GM12891 (cell line): ENCODE measurements at regions not wholly inside any gene's neighbourhood (a gene's known extent, or its start where the extent isn't known, plus 50 kb on each side); places are given as distances from the start of the nearest gene placed in this dataset.

Experiments used
- DNase-seq: peaks from one replicate; pipeline ENCODE4 v3.0.0; 2011; ENCODE audit warnings: low spot score; ENCODE audit not compliant: insufficient read length
- FAIRE-seq: peaks from 2 replicates; lab custom pipeline; 2011; peaks lifted over from hg19 to GRCh38; lab: Jason Lieb, UNC
- PAX5 ChIP-seq: IDR thresholded peaks from 2 replicates; pipeline ENCODE4 v1.6.1; 2011; ENCODE audit warnings: low read length, moderate library complexity, mild to moderate bottlenecking; ENCODE audit not compliant: insufficient read depth, severe bottlenecking
- POLR2A ChIP-seq: IDR thresholded peaks from 2 replicates; pipeline ENCODE4 v1.6.1; 2011; ENCODE audit warnings: low read depth, low read length, control low read depth
- POLR2AphosphoS5 ChIP-seq: IDR thresholded peaks from 2 replicates; pipeline ENCODE4 v1.6.1; 2011; ENCODE audit warnings: low read depth, low read length, control low read depth
- POU2F2 ChIP-seq: IDR thresholded peaks from 2 replicates; pipeline ENCODE4 v1.6.1; 2011; ENCODE audit warnings: low read depth, mild to moderate bottlenecking, control low read depth, low read length, moderate library complexity
- SPI1 ChIP-seq: IDR thresholded peaks from 2 replicates; pipeline ENCODE4 v1.6.1; 2011; ENCODE audit warnings: low read depth, low read length, control low read depth
- TAF1 ChIP-seq: IDR thresholded peaks from 2 replicates; pipeline ENCODE4 v1.6.1; 2011; ENCODE audit warnings: low read depth, low read length, control low read depth

- DNase-seq (no peak), FAIRE-seq (no peak)
- TF ChIP-seq POLR2A (no peak), TAF1 (no peak), POU2F2 (no peak), PAX5 (no peak), POLR2AphosphoS5 (no peak), SPI1 (no peak)
Measured at GRCh38 chrX:14300376-14300775, 229.0 kb upstream of the GLRA2 start.

GRCh38 chrX:14295426-14295825, 233.9 kb upstream of the GLRA2 start:
- no peak for DNase-seq
- TF ChIP-seq PAX5 (no peak), POU2F2 (no peak), POLR2AphosphoS5 (no peak), POLR2A (no peak), SPI1 (no peak)
- FAIRE-seq, result peak; percentile 26

- DNase-seq (no peak), FAIRE-seq (no peak)
- TF ChIP-seq POLR2AphosphoS5, result no peak
- TF ChIP-seq POU2F2, result no peak
- no peak for TF ChIP-seq PAX5
- no peak for TF ChIP-seq SPI1
- TF ChIP-seq TAF1, result no peak
- no peak for TF ChIP-seq POLR2A
Measured at GRCh38 chrX:14291666-14292500, 237.5 kb upstream of the GLRA2 start.

- no peak for DNase-seq
- TF ChIP-seq POU2F2 (no peak), PAX5 (no peak), POLR2AphosphoS5 (no peak), POLR2A (no peak), SPI1 (no peak), TAF1 (no peak)
- no peak for FAIRE-seq
Measured at GRCh38 chrX:14290335-14290734, 239.0 kb upstream of the GLRA2 start.

DNA sequence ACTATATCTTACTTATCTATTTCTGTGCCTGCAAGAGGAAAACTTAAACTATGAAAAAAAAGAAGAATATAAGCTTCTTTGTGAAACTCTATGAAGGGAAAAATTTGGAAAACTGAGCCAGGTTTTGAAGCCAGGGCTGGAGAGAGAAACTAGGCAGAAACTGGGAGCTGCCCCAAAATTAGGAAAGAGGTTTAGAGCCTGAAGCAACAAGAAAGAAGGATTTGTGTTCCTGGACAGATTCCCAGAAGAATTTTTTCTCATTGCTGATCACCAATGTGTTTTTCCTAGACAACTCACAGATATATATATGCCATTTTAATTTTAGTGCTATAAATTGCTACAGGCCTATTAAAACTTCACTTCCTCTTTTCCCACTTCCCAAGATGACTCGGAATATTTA, 245.0 kb upstream of the GEMIN8 start:
- no peak for DNase-seq
- no peak for FAIRE-seq
- TF ChIP-seq PAX5, result no peak
- TF ChIP-seq POLR2AphosphoS5, result no peak
- TF ChIP-seq POLR2A, result no peak
- TF ChIP-seq SPI1, result no peak
- TF ChIP-seq POU2F2, result no peak
- TF ChIP-seq TAF1, result no peak

GRCh38 chrX:14267216-14267615, 237.5 kb upstream of the GEMIN8 start:
- no peak for DNase-seq
- TF ChIP-seq POLR2AphosphoS5, result no peak
- no peak for TF ChIP-seq SPI1
- no peak for TF ChIP-seq POLR2A
- TF ChIP-seq PAX5, result no peak
- no peak for TF ChIP-seq POU2F2
- no peak for TF ChIP-seq TAF1
- no peak for FAIRE-seq

- TF ChIP-seq TAF1 (no peak), POLR2A (no peak), PAX5 (no peak), POU2F2 (no peak), POLR2AphosphoS5 (no peak), SPI1 (no peak)
- FAIRE-seq (no peak), DNase-seq (no peak)
Measured at GRCh38 chrX:14266705-14267104, 237.0 kb upstream of the GEMIN8 start.

GRCh38 chrX:14243823-14244222, 214.1 kb upstream of the GEMIN8 start:
- no peak for DNase-seq

GRCh38 chrX:14235004-14235403, 205.3 kb upstream of the GEMIN8 start:
- FAIRE-seq (no peak), DNase-seq (no peak)
- no peak for TF ChIP-seq POLR2A
- TF ChIP-seq SPI1, result no peak
- TF ChIP-seq PAX5, result no peak
- TF ChIP-seq POU2F2, result no peak
- TF ChIP-seq POLR2AphosphoS5, result no peak
- TF ChIP-seq TAF1, result no peak

More at GRCh38 chrX:14243823-14244222, 214.1 kb upstream of the GEMIN8 start:
- FAIRE-seq, result no peak
- TF ChIP-seq POLR2AphosphoS5 (no peak), TAF1 (no peak), POU2F2 (no peak), PAX5 (no peak), POLR2A (no peak), SPI1 (no peak)
